GM18861 (cell line): ENCODE measurements at regions not wholly inside any gene's neighbourhood (a gene's known extent, or its start where the extent isn't known, plus 50 kb on each side); places are given as distances from the start of the nearest gene placed in this dataset.
"Not testable (repeated sequence)": the region's sequence is repeated elsewhere in the genome, so short reads cannot be mapped to it uniquely, and the experiment has no call there.

Experiments
- ATAC-seq: cut with Tn5 transposase; IDR thresholded peaks from one replicate; pipeline ENCODE4 v1.9.1; 2021; ENCODE audit not compliant: unreplicated experiment

DNA sequence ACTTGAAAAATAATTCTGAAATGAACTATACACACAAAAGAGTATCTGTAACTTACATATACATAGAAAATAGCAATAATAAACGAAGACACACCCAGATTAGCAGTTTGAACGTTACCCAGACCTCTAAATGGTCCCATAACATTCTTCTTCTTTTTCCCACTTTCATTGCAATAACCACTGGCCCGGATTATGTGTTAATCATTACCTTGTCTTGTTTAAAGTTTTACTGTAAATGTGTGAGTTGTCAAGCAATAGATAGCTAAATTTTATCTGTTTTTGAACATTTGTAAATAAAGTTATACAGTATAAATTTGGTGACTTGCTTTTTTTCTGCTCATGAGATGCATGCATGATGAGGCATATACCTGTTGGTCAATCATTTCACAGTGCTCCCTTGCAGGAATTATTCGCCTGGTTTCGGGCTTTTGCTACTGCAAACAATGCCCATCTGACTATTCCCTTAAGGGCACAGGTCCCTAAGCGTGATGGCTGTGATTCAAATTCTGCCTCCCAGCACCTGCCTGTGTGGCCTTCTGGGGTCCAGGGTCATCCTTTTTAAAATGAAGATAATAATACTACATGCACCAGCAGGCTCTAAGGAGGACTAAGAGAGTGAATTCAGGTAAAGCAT lies 66.1 kb downstream of the GADD45G start:
- ATAC-seq = no peak

DNA sequence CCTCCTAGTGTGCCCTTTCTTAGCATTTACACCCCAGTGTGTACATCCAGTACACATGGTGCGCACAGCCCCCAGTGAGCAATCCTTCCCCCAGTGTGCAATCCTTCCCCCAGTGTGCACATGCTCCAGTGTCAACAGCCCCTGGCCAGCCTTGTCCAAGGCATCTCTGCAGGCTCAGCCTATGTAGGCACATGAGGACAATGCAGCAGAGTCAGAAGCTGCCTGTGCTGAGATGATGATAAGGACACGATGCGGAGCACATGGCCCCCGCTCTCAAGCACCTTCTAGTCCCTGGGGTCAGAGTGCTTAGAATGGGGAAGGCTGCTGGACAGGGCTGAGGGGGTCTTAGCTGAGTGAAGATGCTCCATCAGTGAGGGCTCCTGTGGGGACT lies 69.8 kb downstream of the GADD45G start:
- ATAC-seq = no peak

DNA sequence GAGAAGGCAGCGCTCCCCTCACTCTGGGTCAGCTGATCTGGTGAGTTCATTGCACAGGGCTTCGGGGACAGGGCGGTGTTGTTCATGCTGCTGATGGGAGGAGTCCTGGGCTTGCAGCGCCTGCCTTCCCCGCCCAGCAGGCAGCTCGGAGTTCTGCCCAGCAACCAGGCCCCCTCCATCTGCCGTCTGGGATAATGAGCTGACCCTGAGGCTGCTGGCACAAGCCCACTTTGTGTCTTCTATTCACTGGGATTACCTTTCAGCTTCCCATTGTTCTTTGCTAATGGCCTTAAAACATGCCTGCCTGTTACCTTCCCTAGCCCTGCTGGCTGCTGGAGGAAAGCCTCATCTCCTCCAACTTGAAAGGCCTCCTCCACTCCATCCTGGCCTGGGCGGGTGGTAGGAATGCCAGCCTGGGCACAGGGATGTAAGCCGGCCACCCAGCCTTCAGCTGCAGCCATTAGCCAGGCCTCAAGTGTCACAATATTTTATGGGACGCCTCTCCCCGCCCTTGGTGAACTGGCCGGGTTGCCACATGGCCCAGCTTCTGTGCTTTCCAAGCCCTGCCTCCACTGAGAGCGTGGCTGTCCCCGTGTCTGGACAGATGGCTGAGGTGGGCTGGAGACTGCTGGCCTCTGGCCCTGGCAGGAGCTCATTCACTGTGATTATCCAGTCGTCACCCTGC lies 70.4 kb downstream of the GADD45G start:
- ATAC-seq = no peak

DNA sequence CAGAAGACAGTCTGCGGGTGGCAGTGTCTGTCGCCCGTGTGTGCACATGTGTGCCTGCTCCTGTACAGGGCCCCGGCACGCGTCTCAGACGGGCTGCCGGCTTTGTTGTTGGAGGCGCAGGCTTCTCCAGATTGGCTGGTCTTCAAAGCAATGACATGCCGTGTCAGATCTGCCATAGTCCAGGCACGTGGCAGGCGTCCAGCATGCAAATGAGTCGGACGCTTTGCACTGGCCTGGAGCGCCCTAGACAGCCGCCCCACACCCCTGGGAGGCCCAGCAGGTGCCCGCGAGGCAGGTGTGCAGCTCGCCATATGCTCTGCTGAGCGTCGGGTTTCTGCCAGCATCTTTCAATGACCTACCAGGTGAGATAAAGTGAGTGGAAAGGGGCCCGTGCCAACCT lies 71.5 kb downstream of the GADD45G start:
- ATAC-seq = no peak

DNA sequence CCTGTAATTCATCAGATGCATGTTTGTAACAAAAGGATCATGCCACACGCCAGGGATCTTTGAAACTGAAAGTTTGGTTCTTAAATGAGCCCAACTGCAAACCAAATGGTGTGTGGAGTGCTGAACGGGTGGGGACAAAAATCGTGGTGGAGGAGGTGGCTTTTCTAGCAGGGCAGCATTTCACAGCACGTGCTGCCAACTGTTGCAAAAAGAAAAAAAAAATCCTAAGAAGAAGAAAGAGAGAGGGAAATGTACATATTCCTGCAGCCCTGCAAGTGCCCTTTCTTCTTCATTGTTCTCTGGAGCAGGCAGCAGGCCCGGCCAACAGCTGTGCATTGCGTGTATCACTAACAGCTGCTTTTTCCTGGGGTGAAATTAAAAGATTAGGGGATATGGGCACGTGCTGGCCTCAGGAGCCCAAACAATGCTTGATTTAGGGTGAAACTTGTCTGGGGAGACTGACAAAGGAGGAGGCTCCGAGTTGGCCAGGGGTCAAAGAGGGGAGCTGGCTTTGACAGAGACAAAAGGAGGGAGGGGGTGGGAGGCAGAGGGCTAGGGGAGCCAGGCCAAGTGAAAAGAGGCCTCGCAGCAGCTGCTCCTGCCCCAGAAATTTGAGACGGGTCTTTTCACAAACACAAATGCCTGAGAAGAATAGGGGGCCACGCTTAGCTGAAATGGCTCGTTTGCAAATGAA lies 73.0 kb downstream of the GADD45G start:
- ATAC-seq = no peak

- no peak for ATAC-seq
These were observed 73.7 kb downstream of the GADD45G start for GRCh38 chr9:89678396-89679015.

DNA sequence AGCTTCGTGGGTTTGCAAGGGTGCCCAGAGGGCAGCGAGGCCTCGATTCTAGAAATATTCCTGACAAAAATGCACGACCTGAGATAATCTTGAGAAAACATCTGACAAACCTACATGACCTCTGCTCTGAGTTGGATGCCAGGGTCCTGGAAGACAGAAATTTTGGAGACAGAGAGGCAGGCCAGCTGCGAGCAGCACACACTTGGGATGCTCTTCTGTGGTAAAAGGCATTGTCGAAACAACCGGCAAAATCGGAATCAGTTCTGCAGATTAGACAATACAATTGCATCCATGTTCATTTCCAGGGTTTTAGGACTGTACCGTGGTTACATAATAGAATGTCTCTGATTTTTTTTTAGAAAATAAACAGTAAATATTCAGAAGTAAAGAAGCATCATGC lies 74.2 kb downstream of the GADD45G start:
- ATAC-seq = no peak

- no peak for ATAC-seq
These were observed 74.8 kb downstream of the GADD45G start for GRCh38 chr9:89679581-89679980.

DNA sequence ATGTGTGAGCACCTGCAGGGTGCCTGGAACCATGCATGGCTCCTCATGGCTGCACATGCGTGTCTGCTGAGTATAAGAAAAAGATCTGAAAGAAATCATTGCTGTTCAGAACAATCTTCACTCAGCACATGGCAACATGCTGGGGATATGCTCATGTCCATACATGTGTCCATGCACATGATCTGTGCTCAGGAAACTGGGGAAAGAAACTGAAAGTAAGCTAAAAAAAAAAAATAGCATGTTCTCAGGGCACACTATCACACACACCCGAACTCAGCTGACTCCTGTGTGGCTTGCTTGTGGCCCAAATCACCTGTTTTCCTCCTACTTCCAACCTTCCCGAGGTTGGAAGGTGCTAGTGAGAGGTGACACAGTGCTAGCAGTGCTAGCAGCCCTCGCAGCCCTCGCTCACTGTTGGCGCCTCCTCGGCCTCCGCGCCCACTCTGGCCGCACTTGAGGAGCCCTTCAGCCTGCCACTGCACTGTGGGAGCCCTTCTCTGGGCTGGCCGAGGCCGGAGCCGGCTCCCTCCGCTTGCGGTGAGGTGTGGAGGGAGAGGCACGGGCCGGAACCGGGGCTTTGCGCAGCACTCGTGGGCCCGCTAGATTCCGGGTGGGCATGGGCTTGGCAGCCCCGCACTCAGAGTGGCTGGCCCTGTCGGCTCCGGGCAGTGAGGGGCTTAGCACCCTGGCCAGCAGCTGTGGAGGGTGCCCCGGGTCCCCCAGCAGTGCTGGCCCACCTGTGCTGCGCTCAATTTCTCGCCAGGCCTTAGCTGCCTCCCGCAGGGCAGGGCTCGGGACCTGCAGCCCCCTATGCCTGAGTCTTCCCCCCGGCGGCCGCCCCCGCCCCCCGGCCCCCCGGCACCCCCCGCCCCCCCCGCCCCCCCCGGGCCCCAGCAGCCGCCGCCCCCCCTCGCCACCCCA lies 76.0 kb downstream of the GADD45G start:
- no peak for ATAC-seq

- ATAC-seq = not testable (repeated sequence)
These were observed 76.7 kb downstream of the GADD45G start for GRCh38 chr9:89681468-89681859.

DNA sequence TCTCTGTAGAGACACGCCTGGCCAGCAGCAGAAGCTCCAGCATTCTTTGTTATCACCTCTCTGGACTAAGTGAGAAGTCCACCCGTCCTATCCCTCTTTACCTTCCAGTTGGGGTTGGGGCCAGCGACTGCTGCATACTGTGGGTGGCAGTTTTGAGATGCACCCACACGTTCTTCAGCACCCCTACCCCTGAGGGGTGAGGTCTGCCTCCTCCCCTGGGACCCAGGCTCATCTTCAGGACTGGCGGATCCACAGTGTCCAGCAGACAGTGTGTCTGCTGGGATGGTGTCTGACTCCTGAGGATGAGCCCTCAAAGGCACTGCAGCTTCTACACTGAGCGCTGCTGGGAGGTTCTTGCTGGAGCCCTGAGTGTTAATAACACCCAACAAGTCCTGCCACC lies 78.8 kb downstream of the GADD45G start:
- ATAC-seq = no peak

DNA sequence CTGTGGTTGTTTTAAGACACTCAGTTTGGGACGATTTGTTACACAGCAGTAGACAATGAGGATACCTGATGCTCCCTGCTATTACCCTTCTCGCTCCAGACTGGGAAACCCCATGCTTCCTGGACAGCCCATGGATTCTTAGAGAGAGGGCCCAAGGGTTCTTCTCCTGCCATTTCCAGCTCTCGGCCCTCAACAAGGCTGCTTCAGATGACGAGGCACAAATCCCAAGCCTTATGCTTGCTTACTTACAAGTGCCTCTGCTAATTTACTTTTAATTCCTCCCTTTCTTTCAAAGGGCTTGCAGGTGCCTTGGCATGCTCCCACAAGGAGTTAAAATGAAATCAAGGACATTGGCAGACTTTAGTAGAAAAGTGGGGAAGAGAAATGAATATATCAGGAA lies 79.4 kb downstream of the GADD45G start:
- ATAC-seq = no peak

- no peak for ATAC-seq
These were observed 80.3 kb downstream of the GADD45G start for GRCh38 chr9:89684912-89685636.

DNA sequence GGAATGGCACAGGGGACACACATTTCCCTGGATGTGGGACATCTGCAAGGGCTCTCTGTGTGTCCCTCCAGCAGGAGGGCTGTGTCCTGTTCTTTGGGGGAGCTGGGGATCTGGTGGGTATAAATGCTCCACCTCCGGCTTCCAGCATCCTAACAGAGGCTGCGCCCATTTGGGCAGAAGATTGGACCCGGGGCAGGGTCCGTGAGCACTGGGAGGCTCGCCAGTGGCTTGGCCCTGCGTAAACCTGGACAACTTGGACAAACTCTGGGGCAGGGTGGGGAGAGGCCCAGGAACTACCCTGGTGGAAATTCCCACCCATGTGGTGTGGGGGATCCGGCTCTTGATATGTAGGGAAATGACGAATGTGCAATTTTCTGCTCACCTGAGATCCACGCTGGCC lies 80.9 kb downstream of the GADD45G start:
- no peak for ATAC-seq

- ATAC-seq = no peak
These were observed 81.3 kb downstream of the GADD45G start for GRCh38 chr9:89686126-89686525.

GRCh38 chr9:89686621-89687020 lies 81.8 kb downstream of the GADD45G start:
- no peak for ATAC-seq

- no peak for ATAC-seq
These were observed 82.4 kb downstream of the GADD45G start for GRCh38 chr9:89687188-89687587.

- no peak for ATAC-seq
These were observed 83.0 kb downstream of the GADD45G start for GRCh38 chr9:89687848-89688247.

DNA sequence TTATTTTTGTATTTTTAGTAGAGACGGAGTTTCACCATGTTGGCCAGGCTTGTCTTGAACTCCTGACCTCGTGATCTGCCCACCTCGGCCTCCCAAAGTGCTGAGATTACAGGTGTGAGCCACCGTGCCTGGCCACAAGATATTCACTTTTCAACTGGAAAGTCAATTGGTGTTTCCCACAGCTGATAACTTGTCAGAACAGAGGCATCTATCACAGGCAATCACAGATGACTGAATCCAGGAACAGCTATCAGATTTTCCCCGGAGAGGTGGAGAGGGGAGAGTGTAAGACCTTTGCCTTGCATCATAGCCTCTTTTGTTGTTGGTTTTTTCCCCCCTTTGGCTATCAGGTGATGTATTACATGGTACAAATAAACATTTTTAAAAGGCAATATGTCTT lies 84.5 kb downstream of the GADD45G start:
- ATAC-seq = not testable (repeated sequence)

- peak; percentile 93 for ATAC-seq
These were observed 85.6 kb downstream of the GADD45G start for GRCh38 chr9:89690334-89690912.
